ENCODE measurements at regions not wholly inside any gene's neighbourhood (a gene's known extent, or its start where the extent isn't known, plus 50 kb on each side); places are given as distances from the start of the nearest gene placed in this dataset.

- peaks cover 11 to 16% of the 10 kb centered on the region in 2 experiments for H3K4me1 ChIP-seq (ENCODE audit: control insufficient read depth in 1 of 2, insufficient read depth in 2 of 2, low read length in 2 of 2)
- intact Hi-C loops (cut with micrococcal nuclease): no loop called here
- no peaks in the 10 kb centered on the region for H3K36me3 ChIP-seq (ENCODE audit: control insufficient read depth in 1 of 2, insufficient read depth in 2 of 2, low read length in 2 of 2)
- H4K20me1 ChIP-seq (ENCODE audit: insufficient read depth): no peaks in the 10 kb centered on the region
- POLR2A ChIA-PET: no interaction called here
- H3K27ac ChIP-seq (ENCODE audit: low read depth, low read length): no peak overlapping the region
- ATAC-seq: no peak
- no peak for TF ChIP-seq POLR2AphosphoS5 (IDR thresholded peaks at IDR 0.05; ENCODE audit: low read depth, low read length)
- no peak for TF ChIP-seq EGR1 (IDR thresholded peaks at IDR 0.05; ENCODE audit: low read depth)
- TF ChIP-seq REST (IDR thresholded peaks at IDR 0.05; ENCODE audit: low read depth): no peak
- no peak for TF ChIP-seq MAX (IDR thresholded peaks at IDR 0.05)
- no peak for TF ChIP-seq YY1 (IDR thresholded peaks at IDR 0.05; ENCODE audit: extremely low read depth, insufficient replicate concordance, low read depth, low read length)
- no peak for TF ChIP-seq CTCF (IDR thresholded peaks at IDR 0.05 in 2 of 3, conservative IDR thresholded peaks at IDR 0.05 in 1 of 3; ENCODE audit: borderline replicate concordance in 1 of 3, insufficient read depth in 1 of 3, low read depth in 2 of 3, low read length in 2 of 3)
- no peak for TF ChIP-seq ZFX (IDR thresholded peaks at IDR 0.05)
- TF ChIP-seq SRF (IDR thresholded peaks at IDR 0.05; ENCODE audit: low read depth): no peak
- TF ChIP-seq ZNF274 (IDR thresholded peaks at IDR 0.05; ENCODE audit: low read depth, low read length): no peak
- no peak for TF ChIP-seq POLR2A (IDR thresholded peaks at IDR 0.05; ENCODE audit: borderline replicate concordance, extremely low read depth, insufficient read depth, insufficient read length)
- no peak for TF ChIP-seq ELF1 (IDR thresholded peaks at IDR 0.05; ENCODE audit: borderline replicate concordance, low read depth)
- TF ChIP-seq CBX3 (IDR thresholded peaks at IDR 0.05; ENCODE audit: low read depth): no peak
- TF ChIP-seq ZBTB33 (IDR thresholded peaks at IDR 0.05; ENCODE audit: extremely low read depth, insufficient replicate concordance, low read length): no peak
- TF ChIP-seq EZH2 (IDR thresholded peaks at IDR 0.05): no peak
- TF ChIP-seq FOSL1 (IDR thresholded peaks at IDR 0.05; ENCODE audit: low read depth): no peak
- no peak overlapping the region for H3K4me3 ChIP-seq (replicated peaks in 1 of 2; ENCODE audit: low read depth in 1 of 2, low read length in 2 of 2)
- H3K9me2 ChIP-seq (ENCODE audit: insufficient read depth): no peaks in the 10 kb centered on the region
- no TSS peak for BruUV-seq (replicated peaks)
- no peak overlapping the region for H3K4me2 ChIP-seq (ENCODE audit: low read length)
- DNase-seq (ENCODE audit: low read depth, low spot score): no peak
- RAD21 ChIA-PET (ENCODE audit: low non-redundant PET in 1 of 2, low total read pairs in 2 of 2, uncharacterized antibody in 2 of 2, unreplicated experiment in 2 of 2): no interaction called here
- no peaks in the 10 kb centered on the region for H3K79me2 ChIP-seq (ENCODE audit: insufficient read depth, low read length)
- CTCF ChIA-PET: no interaction called here
- peaks cover 13% of the 10 kb centered on the region; the same call in 1 of the 2 replicates for H3K27me3 ChIP-seq (ENCODE audit: insufficient read depth, low read length)
- H2AFZ ChIP-seq (ENCODE audit: low read depth, low read length, poor library complexity, severe bottlenecking): no peak overlapping the region
- no peak overlapping the region for H3K9ac ChIP-seq (ENCODE audit: low read length)
- no peaks in the 10 kb centered on the region for H3K9me3 ChIP-seq (ENCODE audit: control insufficient read depth in 1 of 2, insufficient read depth in 1 of 2, low read depth in 1 of 2, low read length in 2 of 2)
Measured at GRCh38 chr11:113549611-113550578, 74.7 kb upstream of the DRD2 start.

Data from HCT116 (cell line).